ENCODE measurements at regions not wholly inside any gene's neighbourhood (a gene's known extent, or its start where the extent isn't known, plus 50 kb on each side); places are given as distances from the start of the nearest gene placed in this dataset.
"Not testable (repeated sequence)": the region's sequence is repeated elsewhere in the genome, so short reads cannot be mapped to it uniquely, and the experiment has no call there.

DNA sequence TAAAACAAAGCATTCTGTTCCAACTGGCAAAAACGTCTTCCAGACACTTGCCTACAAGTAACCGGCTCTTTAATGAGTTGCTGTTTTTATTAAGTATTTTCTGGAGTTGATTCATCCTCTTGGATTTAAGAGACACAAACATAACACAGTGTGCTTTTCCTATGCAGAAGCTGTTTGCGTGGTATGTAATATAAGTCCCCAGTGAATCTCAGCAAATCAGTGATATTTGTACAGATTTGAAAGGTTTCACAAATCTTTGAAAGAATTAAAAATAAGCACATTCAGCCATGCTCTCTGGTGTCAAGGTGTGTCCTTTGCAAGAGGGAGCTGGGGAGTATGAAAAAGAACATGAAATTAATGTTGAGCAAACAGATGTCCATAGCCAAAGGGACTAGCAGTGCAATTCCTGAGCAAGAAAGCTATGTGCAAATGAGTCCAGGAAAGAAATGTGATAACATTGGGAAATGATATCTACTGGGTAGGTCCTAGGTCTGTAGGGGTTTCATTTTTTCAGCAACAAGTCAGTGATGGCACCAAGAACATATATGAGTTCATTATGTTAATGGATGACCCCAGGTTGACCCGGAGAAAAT is 170.1 kb upstream of the PHACTR1 start:
- Histone ChIP-seq H3K4me3 (ENCODE audit: low read length in 3 of 3) (no peak overlapping the region), H3K9ac (ENCODE audit: low read length in 3 of 3) (no peak overlapping the region), H3K27me3 (ENCODE audit: control insufficient read depth, insufficient read depth, low read length) (no peaks in the 10 kb centered on the region), H3K4me1 (ENCODE audit: control insufficient read depth in 2 of 3, insufficient read depth in 2 of 3, low read depth in 1 of 3, low read length in 3 of 3) (peaks cover 0 to 13% (median 2%) of the 10 kb centered on the region in 3 donors), H3K9me3 (ENCODE audit: control insufficient read depth in 2 of 3, insufficient read depth in 1 of 3, low read length in 3 of 3) (no peaks in the 10 kb centered on the region), H3K27ac (ENCODE audit: low read depth in 2 of 2, low read length in 2 of 2) (no peak overlapping the region), H3K36me3 (ENCODE audit: control insufficient read depth in 2 of 3, insufficient read depth in 3 of 3, low read length in 3 of 3) (no peaks in the 10 kb centered on the region)
- TF ChIP-seq CTCF (IDR thresholded peaks at IDR 0.05; ENCODE audit: borderline replicate concordance, extremely low read depth, insufficient read depth), result no peak
- intact Hi-C loops (cut with DNase I), result no loop called here
- DNase-seq, result no peak
- FAIRE-seq, result no peak

GRCh38 chr6:12548526-12548925 is 168.0 kb upstream of the PHACTR1 start:
- TF ChIP-seq CTCF (IDR thresholded peaks at IDR 0.05; ENCODE audit: borderline replicate concordance, extremely low read depth, insufficient read depth), result no peak
- Histone ChIP-seq H3K27me3 (ENCODE audit: control insufficient read depth, insufficient read depth, low read length) (no peaks in the 10 kb centered on the region), H3K27ac (ENCODE audit: low read depth in 2 of 2, low read length in 2 of 2) (no peak overlapping the region), H3K4me1 (ENCODE audit: control insufficient read depth in 2 of 3, insufficient read depth in 2 of 3, low read depth in 1 of 3, low read length in 3 of 3) (peaks cover 0 to 11% (median 2%) of the 10 kb centered on the region in 3 donors), H3K36me3 (ENCODE audit: control insufficient read depth in 2 of 3, insufficient read depth in 3 of 3, low read length in 3 of 3) (no peaks in the 10 kb centered on the region), H3K9ac (ENCODE audit: low read length in 3 of 3) (no peak overlapping the region), H3K9me3 (ENCODE audit: control insufficient read depth in 2 of 3, insufficient read depth in 1 of 3, low read length in 3 of 3) (no peaks in the 10 kb centered on the region), H3K4me3 (ENCODE audit: low read length in 3 of 3) (no peak overlapping the region)
- FAIRE-seq, result no peak
- DNase-seq, result no peak
- intact Hi-C loops (cut with DNase I), result no loop called here

GRCh38 chr6:12549445-12549844 is 167.1 kb upstream of the PHACTR1 start:
- H3K36me3 ChIP-seq (ENCODE audit: control insufficient read depth in 2 of 3, insufficient read depth in 3 of 3, low read length in 3 of 3); H3K4me1 ChIP-seq (ENCODE audit: control insufficient read depth in 2 of 3, insufficient read depth in 2 of 3, low read depth in 1 of 3, low read length in 3 of 3); DNase-seq; FAIRE-seq; intact Hi-C loops (cut with DNase I); H3K4me3 ChIP-seq (ENCODE audit: low read length in 3 of 3); H3K27ac ChIP-seq (ENCODE audit: low read depth in 2 of 2, low read length in 2 of 2); H3K9me3 ChIP-seq (ENCODE audit: control insufficient read depth in 2 of 3, insufficient read depth in 1 of 3, low read length in 3 of 3); H3K9ac ChIP-seq (ENCODE audit: low read length in 3 of 3); H3K27me3 ChIP-seq (ENCODE audit: control insufficient read depth, insufficient read depth, low read length): not testable (repeated sequence)

DNA sequence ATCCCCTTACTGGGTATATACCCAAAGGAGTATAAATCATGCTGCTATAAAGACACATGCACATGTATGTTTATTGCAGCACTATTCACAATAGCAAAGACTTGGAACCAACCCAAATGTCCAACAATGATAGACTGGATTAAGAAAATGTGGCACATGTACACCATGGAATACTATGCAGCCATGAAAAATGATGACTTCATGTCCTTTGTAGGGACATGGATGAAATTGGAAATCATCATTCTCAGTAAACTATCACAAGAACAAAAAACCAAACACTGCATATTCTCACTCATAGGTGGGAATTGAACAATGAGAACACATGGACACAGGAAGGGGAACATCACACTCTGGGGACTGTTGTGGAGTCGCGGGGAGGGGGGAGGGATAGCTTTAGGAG is 161.7 kb upstream of the PHACTR1 start:
- H3K36me3 ChIP-seq (ENCODE audit: control insufficient read depth in 2 of 3, insufficient read depth in 3 of 3, low read length in 3 of 3); H3K27me3 ChIP-seq (ENCODE audit: control insufficient read depth, insufficient read depth, low read length); intact Hi-C loops (cut with DNase I); H3K4me3 ChIP-seq (ENCODE audit: low read length in 3 of 3); H3K4me1 ChIP-seq (ENCODE audit: control insufficient read depth in 2 of 3, insufficient read depth in 2 of 3, low read depth in 1 of 3, low read length in 3 of 3); H3K9ac ChIP-seq (ENCODE audit: low read length in 3 of 3); DNase-seq; H3K9me3 ChIP-seq (ENCODE audit: control insufficient read depth in 2 of 3, insufficient read depth in 1 of 3, low read length in 3 of 3); FAIRE-seq; H3K27ac ChIP-seq (ENCODE audit: low read depth in 2 of 2, low read length in 2 of 2): not testable (repeated sequence)
